ENCODE measurements at regions not wholly inside any gene's neighbourhood (a gene's known extent, or its start where the extent isn't known, plus 50 kb on each side); places are given as distances from the start of the nearest gene placed in this dataset.
"Not testable (repeated sequence)": the region's sequence is repeated elsewhere in the genome, so short reads cannot be mapped to it uniquely, and the experiment has no call there.

DNA sequence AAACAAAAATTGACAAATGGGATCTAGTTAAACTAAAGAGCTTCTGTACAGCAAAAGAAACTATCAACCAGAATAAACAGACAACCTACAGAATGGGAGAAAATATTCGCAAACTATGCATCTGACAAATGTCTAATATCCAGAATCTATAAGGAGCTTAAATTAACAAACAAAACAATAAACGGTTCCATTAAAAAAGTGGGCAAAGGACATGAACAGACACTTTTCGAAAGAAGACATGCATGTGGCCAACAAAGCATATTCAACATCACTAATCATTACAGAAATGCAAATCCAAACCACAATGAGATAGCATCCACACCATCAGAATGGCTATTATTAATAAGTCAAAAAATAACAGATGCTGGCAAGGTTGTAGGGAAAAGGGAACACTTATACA, 50.5 kb upstream of the MED13L start:
- not testable (repeated sequence) for H3K9me3 ChIP-seq (ENCODE audit: control insufficient read depth, low read length); H3K36me3 ChIP-seq (ENCODE audit: control insufficient read depth, insufficient read depth, low read length); H3K4me3 ChIP-seq (ENCODE audit: low read length); H3K27me3 ChIP-seq (ENCODE audit: control insufficient read depth, insufficient read depth, low read length); H3K4me1 ChIP-seq (ENCODE audit: control insufficient read depth, insufficient read depth, low read length); H3K9ac ChIP-seq (ENCODE audit: low read length)

DNA sequence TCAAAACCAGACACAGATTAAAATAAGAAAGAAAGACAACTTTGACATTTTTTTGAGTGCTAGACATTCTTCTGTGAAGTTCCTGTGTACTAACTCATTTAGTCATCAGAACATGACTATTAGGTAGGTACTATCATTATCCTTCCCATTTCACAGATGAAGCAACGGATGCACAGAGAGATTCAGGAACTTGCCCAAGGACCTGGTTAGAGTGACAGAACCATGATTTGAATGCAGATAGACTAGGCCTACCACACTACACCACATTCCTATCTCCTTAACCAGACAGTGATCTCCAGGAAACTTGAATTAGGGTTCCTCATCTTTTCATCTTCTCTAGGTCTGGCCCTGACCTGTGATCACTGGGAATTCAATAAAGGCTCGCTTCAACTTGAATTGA, 54.4 kb upstream of the MED13L start:
- Histone ChIP-seq H3K4me1 (ENCODE audit: control insufficient read depth, insufficient read depth, low read length) (no peaks in the 10 kb centered on the region), H3K36me3 (ENCODE audit: control insufficient read depth, insufficient read depth, low read length) (no peaks in the 10 kb centered on the region), H3K9ac (ENCODE audit: low read length) (no peak overlapping the region), H3K9me3 (ENCODE audit: control insufficient read depth, low read length) (no peaks in the 10 kb centered on the region), H3K27me3 (ENCODE audit: control insufficient read depth, insufficient read depth, low read length) (no peaks in the 10 kb centered on the region), H3K4me3 (ENCODE audit: low read length) (no peak overlapping the region)

DNA sequence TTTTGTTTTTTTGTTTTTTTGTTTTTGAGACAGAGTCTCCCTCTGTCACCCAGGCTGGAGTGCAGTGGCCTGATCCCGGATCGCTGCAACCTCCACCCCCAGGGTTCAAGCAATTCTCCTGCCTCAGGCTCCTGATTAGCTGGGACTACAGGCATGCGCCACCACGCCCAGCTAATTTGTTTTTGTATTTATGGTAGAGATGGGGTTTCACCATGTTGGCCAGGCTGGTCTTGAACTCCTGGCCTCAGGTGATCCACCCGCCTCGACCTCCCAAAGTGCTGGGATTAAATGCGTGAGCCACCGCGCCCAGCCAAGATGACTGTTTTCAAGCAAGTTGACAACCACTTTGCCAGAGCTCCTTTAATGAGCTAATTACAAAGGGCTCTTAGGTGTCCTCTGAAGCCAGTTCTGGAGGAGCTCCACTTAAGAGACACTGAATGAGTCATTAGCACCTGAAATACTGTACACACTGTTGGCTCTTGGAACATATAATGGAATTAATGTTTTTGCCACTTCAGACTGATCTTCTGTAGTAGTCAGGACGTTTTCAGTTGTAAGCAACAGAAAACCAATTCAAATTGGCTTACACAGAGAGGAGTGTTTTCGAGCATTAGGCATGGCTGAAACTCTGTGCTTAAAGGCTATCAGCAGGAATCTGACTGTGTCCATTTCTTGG, 55.4 kb upstream of the MED13L start:
- H3K36me3 ChIP-seq (ENCODE audit: control insufficient read depth, insufficient read depth, low read length): no peaks in the 10 kb centered on the region
- H3K4me3 ChIP-seq (ENCODE audit: low read length): no peak overlapping the region
- no peaks in the 10 kb centered on the region for H3K9me3 ChIP-seq (ENCODE audit: control insufficient read depth, low read length)
- no peaks in the 10 kb centered on the region for H3K4me1 ChIP-seq (ENCODE audit: control insufficient read depth, insufficient read depth, low read length)
- no peaks in the 10 kb centered on the region for H3K27me3 ChIP-seq (ENCODE audit: control insufficient read depth, insufficient read depth, low read length)
- no peak overlapping the region for H3K9ac ChIP-seq (ENCODE audit: low read length)

DNA sequence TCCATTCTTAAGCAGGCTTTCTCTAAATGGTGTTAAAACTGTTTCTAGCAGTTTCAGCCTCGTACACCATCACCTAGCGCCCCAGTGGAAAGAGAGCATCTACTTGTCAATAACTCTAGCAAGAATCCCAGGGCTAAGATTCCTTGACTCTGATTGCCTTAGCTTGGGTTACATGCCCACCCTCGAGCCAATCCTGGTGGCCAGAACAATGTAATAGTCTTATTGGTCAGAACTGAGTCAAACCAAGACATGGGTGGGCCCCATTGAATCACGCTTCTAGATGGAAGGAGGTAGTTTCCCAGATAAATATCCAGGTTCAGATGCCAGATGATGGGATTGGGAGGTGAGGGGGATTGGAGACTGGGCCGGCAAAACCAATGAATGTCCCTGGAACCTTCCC, 55.9 kb upstream of the MED13L start:
- Histone ChIP-seq H3K36me3 (ENCODE audit: control insufficient read depth, insufficient read depth, low read length) (no peaks in the 10 kb centered on the region), H3K27me3 (ENCODE audit: control insufficient read depth, insufficient read depth, low read length) (no peaks in the 10 kb centered on the region), H3K4me3 (ENCODE audit: low read length) (no peak overlapping the region), H3K9me3 (ENCODE audit: control insufficient read depth, low read length) (no peaks in the 10 kb centered on the region), H3K9ac (ENCODE audit: low read length) (no peak overlapping the region), H3K4me1 (ENCODE audit: control insufficient read depth, insufficient read depth, low read length) (no peaks in the 10 kb centered on the region)

DNA sequence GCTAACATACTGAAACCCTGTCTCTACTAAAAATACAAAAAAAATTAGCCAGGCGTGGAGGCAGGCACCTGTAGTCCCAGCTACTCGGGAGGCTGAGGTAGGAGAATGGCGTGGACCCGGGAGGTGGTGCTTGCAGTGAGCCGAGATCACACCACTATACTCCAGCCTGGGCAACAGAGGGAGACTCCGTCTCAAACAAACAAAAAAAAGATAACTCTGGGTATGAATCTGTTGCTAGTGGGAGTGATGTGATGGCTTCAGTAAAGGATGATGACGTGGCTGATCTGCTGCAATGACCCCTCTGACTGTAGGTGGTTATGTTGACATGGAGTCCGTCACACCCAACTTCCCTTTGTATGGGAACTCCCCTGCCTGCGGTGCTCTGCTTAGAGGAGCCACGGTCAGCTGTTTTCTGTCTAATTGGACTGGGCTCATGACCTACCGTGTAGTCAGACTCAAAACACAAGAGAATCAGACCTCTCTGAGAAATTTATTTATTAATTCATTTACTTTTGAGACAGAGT, 59.1 kb upstream of the MED13L start:
- no peaks in the 10 kb centered on the region for H3K9me3 ChIP-seq (ENCODE audit: control insufficient read depth, low read length)
- H3K9ac ChIP-seq (ENCODE audit: low read length): no peak overlapping the region
- no peaks in the 10 kb centered on the region for H3K27me3 ChIP-seq (ENCODE audit: control insufficient read depth, insufficient read depth, low read length)
- H3K4me3 ChIP-seq (ENCODE audit: low read length): no peak overlapping the region
- no peaks in the 10 kb centered on the region for H3K36me3 ChIP-seq (ENCODE audit: control insufficient read depth, insufficient read depth, low read length)
- H3K4me1 ChIP-seq (ENCODE audit: control insufficient read depth, insufficient read depth, low read length): no peaks in the 10 kb centered on the region

DNA sequence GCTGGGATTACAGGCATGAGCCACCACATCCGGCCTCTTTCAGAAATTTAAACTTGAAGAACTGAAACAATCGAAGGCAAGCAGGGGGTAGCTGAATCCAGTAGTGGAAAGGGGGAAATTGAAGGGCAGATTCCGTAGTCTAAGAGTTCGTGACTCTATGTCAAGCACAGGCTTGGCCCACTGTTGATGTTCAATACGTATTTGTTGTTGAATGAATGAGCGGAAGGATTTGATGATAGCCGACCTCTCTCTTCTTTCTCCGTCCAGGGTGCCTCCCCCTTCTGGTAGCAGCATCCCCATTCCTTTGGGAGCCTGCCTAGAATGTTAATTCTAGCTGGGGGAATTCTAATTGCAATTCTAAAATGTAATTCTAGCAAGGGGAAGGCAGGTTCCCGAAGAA, 59.8 kb upstream of the MED13L start:
- no peaks in the 10 kb centered on the region for H3K36me3 ChIP-seq (ENCODE audit: control insufficient read depth, insufficient read depth, low read length)
- H3K9ac ChIP-seq (ENCODE audit: low read length): no peak overlapping the region
- no peaks in the 10 kb centered on the region for H3K4me1 ChIP-seq (ENCODE audit: control insufficient read depth, insufficient read depth, low read length)
- H3K4me3 ChIP-seq (ENCODE audit: low read length): no peak overlapping the region
- no peaks in the 10 kb centered on the region for H3K27me3 ChIP-seq (ENCODE audit: control insufficient read depth, insufficient read depth, low read length)
- no peaks in the 10 kb centered on the region for H3K9me3 ChIP-seq (ENCODE audit: control insufficient read depth, low read length)

DNA sequence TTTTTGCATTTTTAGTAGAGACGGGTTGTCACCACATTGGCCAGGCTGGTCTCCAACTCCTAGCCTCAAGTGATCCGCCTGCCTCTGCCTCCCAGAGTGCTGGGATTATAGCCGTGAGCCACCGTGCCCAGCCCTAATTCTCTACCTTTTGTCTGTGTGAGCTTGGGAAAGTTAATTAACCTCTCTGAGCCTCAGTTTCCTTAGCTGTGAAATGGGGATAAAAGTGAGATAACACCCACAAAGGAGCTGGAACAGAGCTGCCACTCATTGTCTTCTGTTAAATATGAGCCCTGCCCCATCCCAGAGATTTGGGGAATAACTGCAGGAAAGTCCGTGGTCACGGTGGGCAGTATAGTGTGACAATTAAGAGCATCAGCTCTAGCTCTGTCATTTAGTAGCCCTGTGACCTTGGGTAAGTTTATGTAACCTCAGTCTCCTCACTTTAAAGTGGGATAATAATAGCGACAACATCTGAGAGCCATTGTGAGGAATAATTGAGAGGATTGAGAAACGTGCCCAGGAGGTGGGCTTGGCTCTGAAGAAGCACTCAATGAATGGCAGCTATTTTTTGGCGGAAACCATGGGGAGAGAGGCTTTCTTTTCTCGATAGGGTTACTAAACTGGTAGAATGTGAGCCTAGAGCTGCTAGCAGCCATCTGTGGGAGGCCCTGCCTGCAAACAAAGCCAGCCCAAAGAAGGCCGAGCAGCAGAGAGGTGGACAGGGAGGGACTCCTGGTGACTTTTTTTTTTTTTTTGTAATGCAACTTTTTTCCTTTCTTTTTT, 60.8 kb upstream of the MED13L start:
- H3K9ac ChIP-seq (ENCODE audit: low read length): no peak overlapping the region
- H3K9me3 ChIP-seq (ENCODE audit: control insufficient read depth, low read length): no peaks in the 10 kb centered on the region
- no peaks in the 10 kb centered on the region for H3K36me3 ChIP-seq (ENCODE audit: control insufficient read depth, insufficient read depth, low read length)
- H3K4me3 ChIP-seq (ENCODE audit: low read length): no peak overlapping the region
- H3K27me3 ChIP-seq (ENCODE audit: control insufficient read depth, insufficient read depth, low read length): no peaks in the 10 kb centered on the region
- no peaks in the 10 kb centered on the region for H3K4me1 ChIP-seq (ENCODE audit: control insufficient read depth, insufficient read depth, low read length)

DNA sequence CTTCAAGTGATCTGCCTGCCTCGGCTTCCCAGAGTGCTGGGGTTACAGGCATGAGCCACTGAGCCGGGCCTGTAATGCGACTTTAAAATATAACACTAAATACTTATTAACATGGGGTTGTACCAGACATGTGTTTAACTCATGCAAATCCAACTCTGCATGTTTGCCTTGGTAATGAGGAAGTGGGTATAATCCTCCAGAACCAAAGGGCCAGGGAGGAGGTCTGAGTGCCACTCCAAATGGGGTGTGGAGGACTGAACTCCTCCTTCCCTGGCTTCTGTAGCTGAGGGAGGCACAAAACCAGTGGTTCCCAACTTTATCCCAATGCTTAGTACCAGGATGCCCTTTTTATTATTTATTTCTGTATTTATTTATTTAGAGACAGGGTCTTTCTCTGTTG, 61.6 kb upstream of the MED13L start:
- H3K4me3 ChIP-seq (ENCODE audit: low read length): no peak overlapping the region
- H3K27me3 ChIP-seq (ENCODE audit: control insufficient read depth, insufficient read depth, low read length): no peaks in the 10 kb centered on the region
- H3K4me1 ChIP-seq (ENCODE audit: control insufficient read depth, insufficient read depth, low read length): no peaks in the 10 kb centered on the region
- no peak overlapping the region for H3K9ac ChIP-seq (ENCODE audit: low read length)
- no peaks in the 10 kb centered on the region for H3K9me3 ChIP-seq (ENCODE audit: control insufficient read depth, low read length)
- H3K36me3 ChIP-seq (ENCODE audit: control insufficient read depth, insufficient read depth, low read length): no peaks in the 10 kb centered on the region

DNA sequence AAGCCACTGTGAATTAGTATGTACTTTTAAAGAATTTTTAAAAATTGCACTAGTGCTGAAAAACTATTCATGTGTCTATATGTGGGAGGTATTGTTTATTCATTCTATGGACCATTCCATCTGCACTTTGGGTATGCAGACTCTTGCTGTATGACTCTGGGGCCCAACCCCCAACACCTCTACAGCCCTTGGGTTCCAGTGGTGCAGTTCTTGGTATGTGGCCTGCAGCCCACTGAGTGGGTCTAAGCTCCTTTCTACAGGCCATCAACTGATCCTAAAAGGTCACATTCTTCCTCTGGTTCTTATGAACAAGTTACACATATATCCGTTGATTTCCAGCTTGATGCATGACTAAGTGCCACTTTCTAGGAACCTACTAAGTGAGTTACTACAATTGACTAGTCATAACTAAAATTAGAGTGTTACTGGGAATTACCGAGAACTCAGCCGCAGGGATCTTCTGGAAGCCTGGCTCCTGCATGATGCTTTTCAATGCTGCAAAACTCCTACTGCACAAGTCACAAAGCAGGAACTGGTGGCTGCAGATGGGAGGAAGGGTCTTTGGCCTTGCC, 62.4 kb upstream of the MED13L start:
- H3K36me3 ChIP-seq (ENCODE audit: control insufficient read depth, insufficient read depth, low read length): no peaks in the 10 kb centered on the region

DNA sequence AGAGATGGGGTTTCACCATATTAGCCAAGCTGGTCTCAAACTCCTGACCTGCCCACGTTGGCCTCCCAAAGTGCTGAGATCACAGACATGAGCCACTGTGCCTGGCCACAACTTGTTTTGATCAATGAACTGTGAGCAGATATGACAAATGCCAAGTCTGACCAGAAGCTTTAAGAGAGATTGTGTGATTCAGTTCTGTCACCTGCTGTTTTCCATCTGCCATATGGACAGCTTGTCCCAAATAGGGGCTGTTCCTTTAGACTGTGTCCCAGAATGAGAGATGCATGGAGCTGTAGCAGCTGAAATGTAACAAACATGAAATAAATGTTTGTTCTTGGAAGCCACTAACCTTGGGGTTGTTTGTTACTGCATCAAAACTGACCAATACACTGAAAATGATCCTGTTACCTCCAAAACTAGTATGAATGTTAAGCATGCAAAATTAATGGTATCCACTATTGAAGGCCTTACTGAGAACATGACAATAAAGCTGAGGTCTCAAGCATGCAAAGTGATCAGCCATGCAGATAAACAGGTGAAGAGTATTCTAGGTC, 65.9 kb upstream of the MED13L start:
- Histone ChIP-seq H3K9me3 (ENCODE audit: control insufficient read depth, low read length) (no peaks in the 10 kb centered on the region), H3K4me3 (ENCODE audit: low read length) (no peak overlapping the region), H3K27me3 (ENCODE audit: control insufficient read depth, insufficient read depth, low read length) (no peaks in the 10 kb centered on the region), H3K9ac (ENCODE audit: low read length) (no peak overlapping the region), H3K36me3 (ENCODE audit: control insufficient read depth, insufficient read depth, low read length) (no peaks in the 10 kb centered on the region), H3K4me1 (ENCODE audit: control insufficient read depth, insufficient read depth, low read length) (no peaks in the 10 kb centered on the region)

More for the DNA sequence above, 62.4 kb upstream of the MED13L start:
- H3K9me3 ChIP-seq (ENCODE audit: control insufficient read depth, low read length): no peaks in the 10 kb centered on the region
- no peak overlapping the region for H3K4me3 ChIP-seq (ENCODE audit: low read length)
- H3K27me3 ChIP-seq (ENCODE audit: control insufficient read depth, insufficient read depth, low read length): no peaks in the 10 kb centered on the region
- no peak overlapping the region for H3K9ac ChIP-seq (ENCODE audit: low read length)
- no peaks in the 10 kb centered on the region for H3K4me1 ChIP-seq (ENCODE audit: control insufficient read depth, insufficient read depth, low read length)

DNA sequence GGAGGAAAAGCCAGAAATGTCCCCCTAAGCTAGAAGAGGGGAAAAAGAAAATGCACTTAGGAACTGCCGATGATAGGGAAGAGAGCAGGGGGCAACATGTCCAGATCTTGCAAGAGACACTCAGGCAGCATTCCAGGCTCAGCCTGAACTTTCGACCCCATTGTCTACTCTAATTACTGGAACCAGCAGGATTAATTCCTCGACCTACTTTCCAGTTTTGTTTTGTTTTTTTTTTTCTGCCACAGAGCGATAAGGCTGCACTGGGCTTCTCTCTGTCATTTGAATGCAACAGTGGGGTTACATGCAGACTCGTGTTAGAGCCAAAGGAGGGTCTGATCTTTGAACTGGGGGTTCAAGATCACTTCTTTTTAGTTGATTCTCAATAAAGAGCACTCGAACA, 68.7 kb upstream of the MED13L start:
- H3K4me3 ChIP-seq (ENCODE audit: low read length): no peak overlapping the region
- H3K9ac ChIP-seq (ENCODE audit: low read length): no peak overlapping the region
- no peaks in the 10 kb centered on the region for H3K27me3 ChIP-seq (ENCODE audit: control insufficient read depth, insufficient read depth, low read length)
- no peaks in the 10 kb centered on the region for H3K9me3 ChIP-seq (ENCODE audit: control insufficient read depth, low read length)
- no peaks in the 10 kb centered on the region for H3K4me1 ChIP-seq (ENCODE audit: control insufficient read depth, insufficient read depth, low read length)
- no peaks in the 10 kb centered on the region for H3K36me3 ChIP-seq (ENCODE audit: control insufficient read depth, insufficient read depth, low read length)

DNA sequence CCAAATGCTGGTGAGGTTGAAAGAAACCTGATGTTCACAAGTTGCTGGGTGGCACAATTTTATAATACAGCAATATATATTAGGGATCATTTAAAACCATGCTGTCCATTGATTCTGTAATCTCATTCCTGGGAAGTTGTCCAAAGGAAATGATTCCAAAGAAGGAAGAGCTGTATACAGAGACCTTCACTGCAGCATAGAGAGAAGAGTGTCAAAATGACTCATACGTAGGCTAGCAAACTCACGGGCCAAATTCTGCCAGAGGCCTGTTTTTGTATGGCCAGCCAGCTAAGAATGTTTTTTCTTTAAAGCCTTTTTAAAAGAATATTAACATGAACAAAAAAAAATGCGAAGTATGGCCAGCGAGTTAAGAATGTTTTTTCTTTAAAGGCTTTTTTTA, 69.2 kb upstream of the MED13L start:
- Histone ChIP-seq H3K36me3 (ENCODE audit: control insufficient read depth, insufficient read depth, low read length) (no peaks in the 10 kb centered on the region), H3K4me3 (ENCODE audit: low read length) (no peak overlapping the region), H3K9ac (ENCODE audit: low read length) (no peak overlapping the region), H3K4me1 (ENCODE audit: control insufficient read depth, insufficient read depth, low read length) (no peaks in the 10 kb centered on the region), H3K27me3 (ENCODE audit: control insufficient read depth, insufficient read depth, low read length) (no peaks in the 10 kb centered on the region), H3K9me3 (ENCODE audit: control insufficient read depth, low read length) (no peaks in the 10 kb centered on the region)
